ELR (cell line): ENCODE measurements at regions not wholly inside any gene's neighbourhood (a gene's known extent, or its start where the extent isn't known, plus 50 kb on each side); places are given as distances from the start of the nearest gene placed in this dataset.
A peak's percentile ranks its signal among the peaks of the same experiment; 100 is the strongest.
"Not testable (repeated sequence)": the region's sequence is repeated elsewhere in the genome, so short reads cannot be mapped to it uniquely, and the experiment has no call there.

Source experiments
- DNase-seq: peaks from one replicate; pipeline ENCODE4 v3.0.0-alpha.2; 2015; ENCODE audit warnings: low read depth

DNA sequence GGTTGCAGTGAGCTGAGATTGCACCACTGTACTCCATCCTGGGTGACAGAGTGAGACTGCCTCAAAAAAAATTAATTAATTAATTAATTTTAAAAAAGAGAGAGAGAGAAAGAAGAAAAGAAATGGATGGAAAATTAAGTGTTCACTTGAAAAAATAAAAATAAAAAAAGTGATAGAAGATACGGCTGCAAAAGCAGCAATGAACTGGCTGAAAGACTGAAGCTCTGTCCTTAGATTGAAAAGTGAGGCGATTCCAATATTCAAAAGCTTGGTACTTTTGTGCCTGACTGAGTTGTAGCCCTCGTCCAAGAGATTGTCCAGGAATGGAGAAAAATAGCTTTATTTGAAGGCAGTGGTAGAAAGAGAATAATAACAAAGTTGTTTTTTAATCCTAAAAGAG is 154.6 kb downstream of the ADSS2 start:
- no peak for DNase-seq

- no peak for DNase-seq
Measured at GRCh38 chr1:244297616-244298015, 154.1 kb downstream of the ADSS2 start.

- not testable (repeated sequence) for DNase-seq
Measured at GRCh38 chr1:244300029-244300375, 151.7 kb downstream of the ADSS2 start.

DNA sequence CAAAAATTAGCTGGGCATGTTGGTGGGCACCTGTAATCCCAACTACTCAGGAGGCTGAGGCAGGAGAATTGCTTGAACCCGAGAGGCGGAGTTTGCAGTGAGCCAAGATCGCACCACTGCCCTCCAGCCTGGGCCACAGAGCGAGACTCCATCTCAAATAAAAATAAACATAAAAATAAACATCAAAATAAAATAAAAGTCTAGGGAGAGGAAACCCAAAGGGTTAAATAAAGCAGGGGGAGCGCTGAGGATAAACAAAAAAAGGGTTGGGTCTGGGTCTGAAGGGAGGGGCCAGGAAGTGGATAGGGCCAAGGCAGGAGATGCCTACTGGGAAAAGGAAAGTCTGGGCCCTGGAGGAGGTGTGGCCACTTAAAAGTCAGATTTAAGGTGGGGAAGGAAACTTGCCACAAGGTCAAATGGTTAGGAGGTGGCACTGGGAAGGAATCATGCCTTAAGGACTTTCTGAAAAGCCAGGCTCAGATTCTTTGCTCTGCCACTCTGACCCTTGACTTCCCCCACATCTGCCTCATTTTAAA is 150.0 kb downstream of the ADSS2 start:
- no peak for DNase-seq

DNA sequence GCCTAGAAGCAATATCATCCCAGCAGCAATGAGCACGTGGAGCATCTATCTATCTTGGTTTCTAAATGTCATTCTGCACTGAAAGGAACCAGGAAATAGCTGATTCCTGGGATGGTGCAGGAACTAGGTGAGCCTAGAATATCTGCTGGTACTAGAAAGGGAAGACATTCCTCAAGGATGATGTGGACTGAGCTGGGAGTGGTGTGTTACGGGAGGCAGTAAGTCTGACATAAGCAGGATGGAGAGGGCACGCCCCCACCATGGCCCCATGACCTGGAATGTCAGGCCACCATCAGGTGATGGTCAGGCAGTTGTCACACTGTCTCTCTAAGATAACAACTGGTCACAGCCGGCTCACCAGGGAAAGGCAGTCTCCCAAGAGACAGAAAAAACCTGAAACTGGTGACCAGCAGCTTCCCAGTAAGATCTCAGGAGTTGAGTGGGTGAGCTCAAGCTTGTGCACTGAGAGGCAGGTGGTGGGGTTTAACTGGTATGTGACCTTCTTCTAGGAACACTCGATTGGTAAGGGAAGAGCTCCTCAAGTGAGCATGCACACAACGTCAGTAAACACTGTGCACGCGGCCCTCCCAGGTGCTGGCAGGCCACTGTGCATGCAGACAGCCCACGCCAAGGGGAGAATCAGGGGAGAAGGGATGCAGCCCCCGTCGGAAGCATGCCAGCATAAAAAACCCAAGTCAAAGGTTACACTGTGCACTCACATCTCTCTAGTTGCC is 148.7 kb downstream of the ADSS2 start:
- DNase-seq = peak; percentile 76

DNA sequence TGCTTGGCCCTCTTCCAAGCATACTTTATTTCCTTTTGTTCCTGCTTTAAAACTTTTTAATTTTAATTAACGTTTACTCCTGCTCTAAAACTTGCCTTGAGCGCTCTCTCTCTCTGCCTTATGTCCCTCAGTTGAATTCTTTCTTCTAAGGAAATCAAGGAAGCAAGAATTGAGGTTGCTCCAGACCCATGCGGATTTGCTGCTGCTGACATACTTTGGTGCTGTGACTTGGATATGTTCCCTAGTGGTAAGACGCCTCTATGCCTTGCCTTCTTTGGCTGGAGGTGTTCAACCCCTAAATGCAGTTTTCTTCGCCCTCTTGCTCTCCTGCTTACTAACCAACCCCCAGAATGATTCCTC is 148.1 kb downstream of the ADSS2 start:
- DNase-seq = no peak

GRCh38 chr1:244304156-244304555 is 147.6 kb downstream of the ADSS2 start:
- DNase-seq = no peak

DNA sequence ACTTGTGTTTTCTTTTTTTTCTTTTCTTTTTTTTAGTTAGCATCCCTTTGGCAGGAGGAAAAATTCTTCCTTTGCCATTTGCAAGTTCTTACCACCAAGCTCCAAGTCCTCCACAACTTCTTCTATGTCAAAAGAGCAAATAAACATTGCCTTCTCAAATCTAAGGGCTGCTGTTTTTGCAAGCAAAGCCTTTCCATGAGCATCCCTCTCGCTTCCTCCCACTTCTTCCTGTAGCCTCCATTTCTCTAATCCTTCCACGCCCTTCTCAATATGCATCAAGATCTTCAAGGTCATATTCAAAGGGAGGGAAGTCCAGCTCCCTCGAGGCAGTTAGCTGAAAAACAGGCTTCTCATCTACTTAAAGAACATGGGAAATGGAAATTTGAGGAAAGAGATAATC is 147.1 kb downstream of the ADSS2 start:
- DNase-seq = no peak

GRCh38 chr1:244305776-244306341 is 145.8 kb downstream of the ADSS2 start:
- DNase-seq = no peak

GRCh38 chr1:244306544-244306943 is 145.2 kb downstream of the ADSS2 start:
- no peak for DNase-seq

DNA sequence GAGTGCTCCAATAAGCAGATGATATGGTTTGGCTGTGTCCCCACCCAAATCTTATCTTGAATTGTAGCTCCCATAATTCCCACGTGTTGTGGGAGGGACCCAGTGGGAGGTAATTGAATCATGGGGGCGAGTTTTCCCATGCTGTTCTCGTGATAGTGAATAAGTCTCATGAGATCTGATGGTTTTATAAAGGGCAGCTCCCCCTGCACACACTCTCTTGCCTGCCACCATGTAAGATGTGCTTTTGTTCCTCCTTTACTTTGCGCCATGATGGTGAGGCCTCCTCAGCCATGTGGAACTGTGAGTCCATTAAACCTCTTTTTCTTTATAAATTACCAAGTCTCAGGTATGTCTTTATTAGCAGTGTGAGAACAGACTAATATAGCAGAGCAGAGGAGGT is 142.5 kb downstream of the ADSS2 start:
- DNase-seq = not testable (repeated sequence)

DNA sequence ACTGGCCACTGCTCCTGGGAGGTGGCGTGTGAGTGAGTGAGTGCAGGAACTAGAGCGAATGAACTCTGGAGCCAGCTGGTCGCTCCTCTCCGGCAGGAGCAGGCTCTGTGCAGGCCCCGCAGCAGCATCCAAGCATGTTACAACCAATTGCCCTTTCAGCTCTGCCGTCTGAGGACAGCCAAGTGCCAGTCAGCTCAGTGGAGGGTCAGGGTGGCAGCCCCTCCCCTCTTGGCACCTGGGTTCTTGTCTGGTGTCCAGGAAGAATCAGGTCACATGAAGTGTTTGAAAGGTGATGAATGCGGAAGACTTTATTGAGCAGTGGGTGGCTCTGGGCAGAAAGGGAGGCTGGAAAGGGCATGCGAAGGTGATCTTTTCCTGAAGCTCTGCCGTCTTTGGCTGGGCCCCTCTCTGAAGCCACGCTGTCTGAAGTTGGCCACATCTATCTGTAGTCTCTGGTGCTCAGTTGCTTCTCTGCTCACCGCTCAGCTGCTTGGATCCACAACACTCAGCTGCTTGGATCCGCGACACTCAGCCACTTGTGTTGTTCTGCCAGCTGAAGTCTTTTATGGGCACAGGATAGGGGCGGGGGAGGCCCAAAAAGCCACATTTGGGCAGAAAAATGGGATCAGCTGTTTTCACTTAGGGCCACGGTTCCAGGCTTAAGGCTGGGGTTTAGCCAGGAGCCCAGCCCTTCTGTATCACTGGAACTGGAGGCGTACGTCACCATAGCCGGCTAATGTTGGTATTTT is 139.8 kb downstream of the ADSS2 start:
- no peak for DNase-seq

DNA sequence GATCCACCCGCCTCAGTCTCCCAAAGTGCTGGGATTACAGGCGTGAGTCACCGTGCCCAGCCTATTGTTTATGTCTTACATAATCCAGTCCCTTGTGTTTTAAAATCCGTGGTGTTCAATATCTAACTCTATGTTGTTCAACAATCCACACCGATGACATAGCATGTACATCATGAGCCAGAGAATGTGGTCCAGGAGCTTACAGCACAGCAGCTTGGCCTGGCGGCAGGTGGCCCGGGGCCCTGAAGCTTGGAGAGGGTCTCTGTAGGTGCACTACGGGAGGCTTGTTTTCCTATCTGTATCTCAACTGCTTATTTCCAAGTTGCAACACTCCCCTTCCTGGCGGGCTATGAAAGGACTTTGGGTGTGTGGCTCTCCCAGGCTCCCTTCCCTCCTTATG is 138.4 kb downstream of the ADSS2 start:
- no peak for DNase-seq

- no peak for DNase-seq
Measured at GRCh38 chr1:244314921-244315559, 136.7 kb downstream of the ADSS2 start.

DNA sequence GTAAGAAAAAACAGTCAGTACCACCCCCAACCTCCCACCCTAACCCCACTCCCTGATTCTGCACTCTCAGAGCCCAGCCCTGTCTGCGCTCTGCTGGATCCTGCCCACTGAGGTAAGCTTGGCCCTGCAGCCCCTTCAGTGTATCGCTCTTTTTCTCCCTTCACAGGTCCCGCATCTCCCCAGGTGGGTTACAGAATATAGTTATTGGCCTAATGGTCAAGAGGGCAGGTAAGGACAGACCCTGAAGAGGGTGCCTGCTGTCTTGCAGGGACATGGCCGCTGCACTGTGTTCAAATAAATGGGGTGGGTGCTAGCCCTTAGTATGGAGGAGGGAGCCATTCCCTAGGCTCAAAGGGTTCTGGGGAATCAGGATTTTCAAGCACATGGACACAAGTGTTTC is 135.7 kb downstream of the ADSS2 start:
- DNase-seq = no peak

- DNase-seq = peak; percentile 52
Measured at GRCh38 chr1:244316407-244316806, 135.3 kb downstream of the ADSS2 start.

DNA sequence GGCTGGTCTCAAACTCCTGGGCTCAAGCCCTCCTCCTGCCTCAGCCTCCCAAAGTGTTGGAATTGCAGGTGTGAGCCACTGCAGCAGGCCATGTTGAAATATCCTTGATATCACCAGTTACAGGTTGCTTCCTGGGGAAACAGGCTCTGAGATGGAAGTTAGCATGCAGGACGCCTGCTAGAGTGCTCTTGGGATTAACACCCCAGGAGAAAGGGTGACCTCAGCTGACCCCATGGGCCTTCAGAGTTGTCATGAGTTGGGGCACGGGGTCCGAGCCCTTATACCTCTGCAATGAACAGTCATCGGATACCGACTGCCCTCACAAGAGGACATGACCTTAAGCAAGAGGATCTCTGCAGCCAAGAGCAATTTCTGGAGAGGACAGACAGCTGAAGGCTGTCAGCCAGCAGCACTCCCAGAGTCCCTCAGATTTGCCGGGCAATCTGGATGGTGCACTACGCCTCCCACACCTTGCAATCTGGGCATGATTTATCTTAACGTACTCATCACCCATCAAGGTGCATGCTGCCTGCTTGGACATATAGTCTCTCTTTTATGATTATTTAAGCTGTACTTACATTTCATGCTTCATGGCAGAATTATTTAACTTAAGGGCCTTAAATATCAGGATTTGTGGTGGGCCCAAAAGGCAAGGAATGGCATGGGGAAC is 134.6 kb downstream of the ADSS2 start:
- no peak for DNase-seq

- no peak for DNase-seq
Measured at GRCh38 chr1:244318078-244318477, 133.6 kb downstream of the ADSS2 start.

DNA sequence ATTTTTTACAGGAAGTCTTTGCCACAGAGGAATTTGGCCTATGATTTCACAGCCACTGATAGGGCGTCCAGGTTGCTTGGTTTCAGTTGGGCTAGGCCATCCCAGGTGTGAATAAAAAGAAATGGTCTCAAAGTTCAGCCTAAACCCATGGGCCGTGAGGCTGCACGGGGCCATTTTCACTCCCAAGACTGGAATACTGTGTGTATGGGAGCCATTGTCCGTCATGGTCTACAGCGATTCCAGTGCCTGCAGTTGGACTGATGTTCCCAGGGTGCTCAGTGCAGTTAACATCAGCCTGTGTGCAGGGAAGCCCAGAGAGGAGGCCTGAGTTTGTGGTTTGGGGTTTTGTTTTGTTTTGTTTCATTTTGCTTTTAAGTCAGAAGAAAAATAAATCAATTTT is 133.2 kb downstream of the ADSS2 start:
- DNase-seq = no peak

DNA sequence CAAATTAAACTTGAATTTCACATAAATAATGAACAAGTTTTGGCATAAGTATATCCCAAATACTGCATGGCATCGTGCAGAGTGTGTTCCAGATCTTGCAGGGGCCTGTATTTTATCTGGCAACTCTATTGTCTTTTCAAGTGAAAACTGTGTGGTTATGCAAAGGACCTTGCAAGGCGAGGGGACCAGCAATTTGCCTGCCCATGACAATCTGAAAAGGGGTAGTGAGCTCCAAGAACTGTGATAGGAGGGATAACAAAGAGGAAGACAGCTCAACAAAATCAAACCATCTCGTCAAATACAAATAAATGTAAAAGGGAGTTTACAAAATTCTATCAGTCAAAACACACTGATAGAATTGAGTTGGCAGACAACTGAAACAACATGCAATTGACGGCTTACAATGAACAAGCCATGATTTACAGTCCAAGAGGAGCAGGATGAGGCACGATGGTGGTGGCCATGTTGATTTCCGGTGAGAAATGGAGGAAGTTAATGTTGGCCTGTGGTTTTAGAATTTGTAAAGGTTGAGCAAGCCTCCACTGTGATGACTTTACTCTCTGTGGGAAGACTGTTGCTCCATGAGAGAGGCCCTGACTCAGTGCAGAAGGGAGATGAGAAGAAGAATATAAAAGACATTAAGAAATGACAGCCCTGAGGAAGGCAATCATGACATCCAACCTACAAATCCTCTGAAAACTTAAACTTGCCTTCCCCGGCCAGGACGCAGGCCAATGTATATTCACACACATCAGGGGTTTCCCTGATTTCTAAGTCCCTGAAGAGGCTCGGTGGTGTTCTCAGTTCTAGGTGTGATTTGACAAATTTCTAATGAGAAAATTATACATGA is 132.2 kb downstream of the ADSS2 start:
- peak; percentile 93 for DNase-seq

DNA sequence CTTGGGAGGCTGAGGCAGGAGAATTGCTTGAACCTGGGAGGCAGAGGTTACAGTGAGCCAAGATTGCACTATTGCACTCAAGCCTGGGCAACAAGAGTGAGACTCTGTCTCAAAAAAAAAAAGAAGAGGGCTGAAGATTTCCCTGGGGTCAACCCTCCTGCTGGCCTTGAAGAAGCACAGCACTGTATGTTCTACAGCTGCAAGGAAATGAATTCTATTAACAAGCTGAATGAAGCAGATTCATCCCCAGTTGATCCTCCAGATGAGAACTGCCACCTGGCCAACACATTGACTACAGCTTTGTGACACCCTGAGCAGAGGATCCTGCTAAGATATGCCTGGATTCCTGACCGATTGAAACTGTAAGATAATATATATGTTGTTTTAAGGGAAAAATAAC is 129.5 kb downstream of the ADSS2 start:
- DNase-seq = peak; percentile 14
